ENCODE measurements at regions not wholly inside any gene's neighbourhood (a gene's known extent, or its start where the extent isn't known, plus 50 kb on each side); places are given as distances from the start of the nearest gene placed in this dataset.

GRCh38 chr11:104402812-104403521 lies 239.0 kb upstream of the PDGFD start:
- Histone ChIP-seq H3K36me3 (no peaks in the 10 kb centered on the region), H3K27me3 (no peaks in the 10 kb centered on the region), H3K4me1 (no peaks in the 10 kb centered on the region), H3K4me3 (no peak overlapping the region), H3K27ac (no peak overlapping the region), H3K9me3 (no peaks in the 10 kb centered on the region)
- intact Hi-C loops (cut with DNase I): no loop called here
- TF ChIP-seq CTCF (IDR thresholded peaks at IDR 0.05): no peak
- ATAC-seq (no peak), DNase-seq (no peak)

- DNase-seq (no peak), ATAC-seq (no peak)
- no peak overlapping the region for H3K27ac ChIP-seq
- TF ChIP-seq CTCF (IDR thresholded peaks at IDR 0.05): no peak
- intact Hi-C loops (cut with DNase I): no loop called here
- H3K27me3 ChIP-seq: no peaks in the 10 kb centered on the region
- no peak overlapping the region for H3K4me3 ChIP-seq
- no peaks in the 10 kb centered on the region for H3K36me3 ChIP-seq
- H3K9me3 ChIP-seq: no peaks in the 10 kb centered on the region
- no peaks in the 10 kb centered on the region for H3K4me1 ChIP-seq
Observed at GRCh38 chr11:104394508-104394907, 230.6 kb upstream of the PDGFD start.

GRCh38 chr11:104390651-104391050 lies 226.7 kb upstream of the PDGFD start:
- no peak overlapping the region for H3K27ac ChIP-seq
- DNase-seq (no peak), ATAC-seq (no peak)
- no peaks in the 10 kb centered on the region for H3K27me3 ChIP-seq
- no peak overlapping the region for H3K4me3 ChIP-seq
- H3K9me3 ChIP-seq: no peaks in the 10 kb centered on the region
- no peaks in the 10 kb centered on the region for H3K4me1 ChIP-seq
- intact Hi-C loops (cut with DNase I): no loop called here
- TF ChIP-seq CTCF (IDR thresholded peaks at IDR 0.05): no peak
- no peaks in the 10 kb centered on the region for H3K36me3 ChIP-seq

GRCh38 chr11:104385884-104386283 lies 221.9 kb upstream of the PDGFD start:
- Histone ChIP-seq H3K27ac (no peak overlapping the region), H3K9me3 (no peaks in the 10 kb centered on the region), H3K36me3 (no peaks in the 10 kb centered on the region), H3K4me1 (no peaks in the 10 kb centered on the region), H3K27me3 (no peaks in the 10 kb centered on the region), H3K4me3 (no peak overlapping the region)
- no peak for TF ChIP-seq CTCF (IDR thresholded peaks at IDR 0.05)
- intact Hi-C loops (cut with DNase I): no loop called here
- no peak for ATAC-seq
- DNase-seq: no peak

- Histone ChIP-seq H3K4me3 (no peak overlapping the region), H3K36me3 (no peaks in the 10 kb centered on the region), H3K9me3 (no peaks in the 10 kb centered on the region), H3K27ac (no peak overlapping the region), H3K27me3 (no peaks in the 10 kb centered on the region), H3K4me1 (no peaks in the 10 kb centered on the region)
- no peak for ATAC-seq
- DNase-seq: no peak
- intact Hi-C loops (cut with DNase I): no loop called here
- no peak for TF ChIP-seq CTCF (IDR thresholded peaks at IDR 0.05)
Observed at GRCh38 chr11:104380358-104380757, 216.4 kb upstream of the PDGFD start.

- TF ChIP-seq CTCF (IDR thresholded peaks at IDR 0.05): no peak
- no peak overlapping the region for H3K4me3 ChIP-seq
- no peaks in the 10 kb centered on the region for H3K4me1 ChIP-seq
- ATAC-seq (no peak), DNase-seq (no peak)
- no peaks in the 10 kb centered on the region for H3K27me3 ChIP-seq
- H3K9me3 ChIP-seq: no peaks in the 10 kb centered on the region
- intact Hi-C loops (cut with DNase I): no loop called here
- H3K27ac ChIP-seq: no peak overlapping the region
- no peaks in the 10 kb centered on the region for H3K36me3 ChIP-seq
Observed at GRCh38 chr11:104372111-104372510, 208.2 kb upstream of the PDGFD start.
